Neural cell (in vitro differentiated cells): ENCODE measurements at regions not wholly inside any gene's neighbourhood (a gene's known extent, or its start where the extent isn't known, plus 50 kb on each side); places are given as distances from the start of the nearest gene placed in this dataset.

Source experiments
- H2AFZ ChIP-seq: fragments of 200-600, 300-800 bp; sonication (generic), shearing (Covaris generic); 2 replicates; pipeline ENCODE4 v1.6.0; 2014; ENCODE audit warnings: low read depth, mild to moderate bottlenecking, antibody characterized with exemption, low read length, moderate library complexity
- H3F3A ChIP-seq: fragments of 200-600 bp; shearing (Covaris generic); 2 replicates; pipeline ENCODE4 v1.6.1; 2016; ENCODE audit warnings: mild to moderate bottlenecking, moderate library complexity, mixed read lengths, antibody characterized with exemption, low read length; ENCODE audit not compliant: insufficient read depth, poor library complexity, severe bottlenecking
- H3K27ac ChIP-seq: fragments of 200-600, 300-800 bp; sonication (generic), shearing (Covaris generic); 2 replicates; pipeline ENCODE4 v1.5.1; 2014; ENCODE audit warnings: mild to moderate bottlenecking, low read length, moderate library complexity
- H3K27me3 ChIP-seq: fragments of 300-800, 200-600 bp; sonication (generic), shearing (Covaris generic); 2 replicates; pipeline ENCODE4 v1.6.0; 2014; ENCODE audit warnings: mild to moderate bottlenecking, low read depth, low read length, moderate library complexity; ENCODE audit not compliant: insufficient read depth
- H3K36me3 ChIP-seq: fragments of 300-800, 200-600 bp; sonication (generic), shearing (Covaris generic); 2 replicates; pipeline ENCODE4 v1.5.1; 2014; ENCODE audit warnings: mild to moderate bottlenecking, antibody characterized with exemption, low read length, moderate library complexity; ENCODE audit not compliant: insufficient read depth
- H3K4me2 ChIP-seq: fragments of 300-800, 200-600 bp; sonication (generic), shearing (Covaris generic); 2 replicates; pipeline ENCODE4 v1.6.0; 2014; ENCODE audit warnings: mild to moderate bottlenecking, low read length
- H3K4me3 ChIP-seq: fragments of 300-800, 200-600 bp; sonication (generic), shearing (Covaris generic); 2 replicates; pipeline ENCODE4 v1.5.1; 2014; ENCODE audit warnings: mild to moderate bottlenecking, low read length, moderate library complexity
- H3K79me2 ChIP-seq: fragments of 200-600 bp; shearing (Covaris generic); replicated peaks from 2 replicates; pipeline ENCODE4 v1.6.0; 2014; ENCODE audit warnings: mild to moderate bottlenecking, low read length, moderate library complexity; ENCODE audit not compliant: insufficient read depth
- H3K9ac ChIP-seq: fragments of 300-800, 200-600 bp; sonication (generic), shearing (Covaris generic); 2 replicates; pipeline ENCODE4 v1.6.1; 2016; ENCODE audit warnings: mild to moderate bottlenecking, low read length, mixed read lengths
- H3K9me2 ChIP-seq: fragments of 200-600 bp; shearing (Covaris generic); 2 replicates; pipeline ENCODE4 v1.6.1; 2016; ENCODE audit warnings: mild to moderate bottlenecking, low read length, mixed read lengths; ENCODE audit not compliant: insufficient read depth
- H3K9me3 ChIP-seq: fragments of 200-600, 300-800 bp; sonication (generic), shearing (Covaris generic); 2 replicates; pipeline ENCODE4 v1.6.1; 2016; ENCODE audit warnings: mild to moderate bottlenecking, mixed run types, low read length, moderate library complexity, mixed read lengths
- H4K20me1 ChIP-seq: fragments of 200-600 bp; shearing (Covaris generic); 2 replicates; pipeline ENCODE4 v1.6.1; 2016; ENCODE audit warnings: mild to moderate bottlenecking, mixed run types; ENCODE audit not compliant: insufficient read depth
- EP300 ChIP-seq: fragments of 450-650 bp; conservative IDR thresholded peaks from 2 replicates; pipeline ENCODE4 v1.6.1; 2014; ENCODE audit warnings: antibody characterized with exemption, mild to moderate bottlenecking, moderate library complexity; ENCODE audit not compliant: poor library complexity, severe bottlenecking
- EZH2 ChIP-seq: fragments of 200-600, 300-800 bp; shearing (Covaris generic), sonication (generic); IDR thresholded peaks from 2 replicates; pipeline ENCODE4 v1.6.1; 2014; ENCODE audit warnings: antibody characterized with exemption, low read length, borderline replicate concordance, mild to moderate bottlenecking; ENCODE audit not compliant: insufficient read depth, poor library complexity, severe bottlenecking
- MXI1 ChIP-seq: fragments of 450-650 bp; conservative IDR thresholded peaks from 2 replicates; pipeline ENCODE4 v1.6.1; 2014; ENCODE audit warnings: antibody characterized with exemption, mild to moderate bottlenecking; ENCODE audit not compliant: poor library complexity, severe bottlenecking
- POLR2AphosphoS5 ChIP-seq: IDR thresholded peaks from 2 replicates; pipeline ENCODE4 v1.6.1; 2012
- RAD21 ChIP-seq: fragments of 450-650 bp; conservative IDR thresholded peaks from 2 replicates; pipeline ENCODE4 v1.6.1; 2014; ENCODE audit warnings: antibody characterized with exemption, mild to moderate bottlenecking, moderate library complexity
- SMC3 ChIP-seq: fragments of 450-650 bp; conservative IDR thresholded peaks from 2 replicates; pipeline ENCODE4 v1.6.1; 2014; ENCODE audit warnings: antibody characterized with exemption, mild to moderate bottlenecking, moderate library complexity; ENCODE audit not compliant: poor library complexity
- TAF1 ChIP-seq: IDR thresholded peaks from 2 replicates; pipeline ENCODE4 v1.6.1; 2012; ENCODE audit warnings: low read depth
- TF ChIP-seq, protein P1 (sequence below): fragments of 450-650 bp; IDR thresholded peaks from 2 replicates; pipeline ENCODE4 v1.5.1; 2014; ENCODE audit warnings: antibody characterized with exemption, mild to moderate bottlenecking, moderate library complexity; ENCODE audit not compliant: poor library complexity, severe bottlenecking
- TF ChIP-seq, protein P2 (sequence below): IDR thresholded peaks from 2 replicates; pipeline ENCODE4 v1.6.1; 2012; ENCODE audit warnings: borderline replicate concordance

DNA sequence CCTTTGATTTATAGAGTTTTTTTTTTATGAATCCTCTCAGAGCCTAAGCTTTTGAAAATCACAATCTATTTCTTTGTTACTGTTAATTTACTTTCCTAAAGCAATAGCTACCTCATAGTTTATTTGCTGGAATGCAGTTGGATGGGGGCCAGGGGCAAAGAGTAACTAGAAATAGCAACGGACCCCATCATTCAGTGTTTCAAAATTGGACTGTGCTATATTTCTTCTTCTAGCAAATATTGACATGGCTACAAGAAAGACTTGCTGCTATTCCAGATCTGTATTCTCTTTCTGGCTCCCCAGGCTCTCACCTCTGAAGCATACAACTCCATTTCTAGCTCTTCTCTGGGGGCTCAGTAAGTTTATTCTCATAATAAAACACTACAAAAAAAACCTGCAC lies 661.6 kb upstream of the NRG3 start:
- no peak for TF ChIP-seq SMC3
- TF ChIP-seq, protein P1, sequence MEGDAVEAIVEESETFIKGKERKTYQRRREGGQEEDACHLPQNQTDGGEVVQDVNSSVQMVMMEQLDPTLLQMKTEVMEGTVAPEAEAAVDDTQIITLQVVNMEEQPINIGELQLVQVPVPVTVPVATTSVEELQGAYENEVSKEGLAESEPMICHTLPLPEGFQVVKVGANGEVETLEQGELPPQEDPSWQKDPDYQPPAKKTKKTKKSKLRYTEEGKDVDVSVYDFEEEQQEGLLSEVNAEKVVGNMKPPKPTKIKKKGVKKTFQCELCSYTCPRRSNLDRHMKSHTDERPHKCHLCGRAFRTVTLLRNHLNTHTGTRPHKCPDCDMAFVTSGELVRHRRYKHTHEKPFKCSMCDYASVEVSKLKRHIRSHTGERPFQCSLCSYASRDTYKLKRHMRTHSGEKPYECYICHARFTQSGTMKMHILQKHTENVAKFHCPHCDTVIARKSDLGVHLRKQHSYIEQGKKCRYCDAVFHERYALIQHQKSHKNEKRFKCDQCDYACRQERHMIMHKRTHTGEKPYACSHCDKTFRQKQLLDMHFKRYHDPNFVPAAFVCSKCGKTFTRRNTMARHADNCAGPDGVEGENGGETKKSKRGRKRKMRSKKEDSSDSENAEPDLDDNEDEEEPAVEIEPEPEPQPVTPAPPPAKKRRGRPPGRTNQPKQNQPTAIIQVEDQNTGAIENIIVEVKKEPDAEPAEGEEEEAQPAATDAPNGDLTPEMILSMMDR: no peak
- TF ChIP-seq, protein P2, sequence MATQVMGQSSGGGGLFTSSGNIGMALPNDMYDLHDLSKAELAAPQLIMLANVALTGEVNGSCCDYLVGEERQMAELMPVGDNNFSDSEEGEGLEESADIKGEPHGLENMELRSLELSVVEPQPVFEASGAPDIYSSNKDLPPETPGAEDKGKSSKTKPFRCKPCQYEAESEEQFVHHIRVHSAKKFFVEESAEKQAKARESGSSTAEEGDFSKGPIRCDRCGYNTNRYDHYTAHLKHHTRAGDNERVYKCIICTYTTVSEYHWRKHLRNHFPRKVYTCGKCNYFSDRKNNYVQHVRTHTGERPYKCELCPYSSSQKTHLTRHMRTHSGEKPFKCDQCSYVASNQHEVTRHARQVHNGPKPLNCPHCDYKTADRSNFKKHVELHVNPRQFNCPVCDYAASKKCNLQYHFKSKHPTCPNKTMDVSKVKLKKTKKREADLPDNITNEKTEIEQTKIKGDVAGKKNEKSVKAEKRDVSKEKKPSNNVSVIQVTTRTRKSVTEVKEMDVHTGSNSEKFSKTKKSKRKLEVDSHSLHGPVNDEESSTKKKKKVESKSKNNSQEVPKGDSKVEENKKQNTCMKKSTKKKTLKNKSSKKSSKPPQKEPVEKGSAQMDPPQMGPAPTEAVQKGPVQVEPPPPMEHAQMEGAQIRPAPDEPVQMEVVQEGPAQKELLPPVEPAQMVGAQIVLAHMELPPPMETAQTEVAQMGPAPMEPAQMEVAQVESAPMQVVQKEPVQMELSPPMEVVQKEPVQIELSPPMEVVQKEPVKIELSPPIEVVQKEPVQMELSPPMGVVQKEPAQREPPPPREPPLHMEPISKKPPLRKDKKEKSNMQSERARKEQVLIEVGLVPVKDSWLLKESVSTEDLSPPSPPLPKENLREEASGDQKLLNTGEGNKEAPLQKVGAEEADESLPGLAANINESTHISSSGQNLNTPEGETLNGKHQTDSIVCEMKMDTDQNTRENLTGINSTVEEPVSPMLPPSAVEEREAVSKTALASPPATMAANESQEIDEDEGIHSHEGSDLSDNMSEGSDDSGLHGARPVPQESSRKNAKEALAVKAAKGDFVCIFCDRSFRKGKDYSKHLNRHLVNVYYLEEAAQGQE: no peak
- no peak for TF ChIP-seq POLR2AphosphoS5
- TF ChIP-seq EP300: no peak
- no peak for TF ChIP-seq EZH2
- TF ChIP-seq TAF1: no peak
- TF ChIP-seq MXI1: no peak
- H3K9me3 ChIP-seq: no peaks in the 10 kb centered on the region
- H3K4me3 ChIP-seq: no peak overlapping the region
- no peak overlapping the region for H3K4me2 ChIP-seq
- H3K9ac ChIP-seq: no peak overlapping the region
- H3K27ac ChIP-seq: no peak overlapping the region
- no peaks in the 10 kb centered on the region for H3F3A ChIP-seq
- no peaks in the 10 kb centered on the region for H3K27me3 ChIP-seq
- H3K36me3 ChIP-seq: no peaks in the 10 kb centered on the region
- no peaks in the 10 kb centered on the region for H4K20me1 ChIP-seq
- no peaks in the 10 kb centered on the region for H3K9me2 ChIP-seq
- H3K79me2 ChIP-seq: no peaks in the 10 kb centered on the region
- H2AFZ ChIP-seq: no peak overlapping the region

DNA sequence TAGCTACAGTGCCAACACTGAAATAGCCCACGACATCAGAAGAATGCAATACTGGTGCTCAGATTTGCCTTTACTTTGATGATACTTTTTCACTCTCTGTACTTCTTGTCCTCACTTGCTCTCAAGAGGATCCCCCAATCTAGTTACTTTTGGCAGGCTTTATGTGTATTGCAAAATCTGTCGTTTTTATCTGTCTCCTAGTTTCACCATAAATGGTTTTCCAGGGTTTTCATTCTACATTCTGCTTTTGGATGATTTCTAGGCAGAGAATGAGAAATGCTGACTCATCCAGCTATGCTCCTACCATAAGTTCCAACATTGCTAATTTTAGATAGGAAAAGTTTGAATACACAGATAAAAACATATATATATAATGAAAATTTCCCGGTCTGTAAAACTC lies 659.5 kb upstream of the NRG3 start:
- Histone ChIP-seq H2AFZ (no peak overlapping the region), H3K36me3 (no peaks in the 10 kb centered on the region)
- TF ChIP-seq, protein P2: no peak
- TF ChIP-seq MXI1: no peak
- TF ChIP-seq POLR2AphosphoS5: no peak
- no peak for TF ChIP-seq EP300
- no peak for TF ChIP-seq RAD21
- no peak for TF ChIP-seq EZH2
- TF ChIP-seq, protein P1: no peak
- no peak for TF ChIP-seq TAF1
- no peak for TF ChIP-seq SMC3

More for the DNA sequence above, 659.5 kb upstream of the NRG3 start:
- Histone ChIP-seq H3K27me3 (no peaks in the 10 kb centered on the region), H3K27ac (no peak overlapping the region), H3K4me3 (no peak overlapping the region), H3K9me2 (no peaks in the 10 kb centered on the region), H3F3A (no peaks in the 10 kb centered on the region), H3K4me2 (no peak overlapping the region), H3K79me2 (no peaks in the 10 kb centered on the region), H3K9ac (no peak overlapping the region), H4K20me1 (no peaks in the 10 kb centered on the region), H3K9me3 (no peaks in the 10 kb centered on the region)
